SK-N-SH (cell line): ENCODE measurements at regions not wholly inside any gene's neighbourhood (a gene's known extent, or its start where the extent isn't known, plus 50 kb on each side); places are given as distances from the start of the nearest gene placed in this dataset.

Experiments
- CTCF ChIA-PET: fragments of 300-600, 350-600 bp; formaldehyde crosslinking; extraction: SDS; loops from one replicate; lab custom pipeline; 2021; lab: Yijun Ruan, JAX
- POLR2A ChIA-PET: fragments of 350-600 bp; sonication (Branson Sonifier 250); formaldehyde crosslinking; extraction: SDS; loops from one replicate; lab custom pipeline; 2020; ENCODE audit warnings: antibody characterized with exemption, inconsistent platforms; lab: Yijun Ruan, JAX
- DNase-seq: peaks from one replicate; pipeline ENCODE4 v3.0.0; 2012
- H2AFZ ChIP-seq: fragments of 200-600 bp; sonication (generic); 2 replicates; pipeline ENCODE4 v1.8.1; 2016; ENCODE audit warnings: antibody characterized with exemption, mild to moderate bottlenecking, low read depth
- H3F3A ChIP-seq: fragments of 200-600 bp; sonication (generic); replicated peaks from 2 replicates; pipeline ENCODE3; 2016; ENCODE audit warnings: antibody characterized with exemption, mild to moderate bottlenecking; ENCODE audit not compliant: insufficient read depth
- H3K27ac ChIP-seq, 2 experiments: fragments of 200-500 bp in 1 of 2; fragments of 200-600 bp in 1 of 2; sonication (Bioruptor generic) in 1 of 2; sonication (generic), shearing (Covaris generic) in 1 of 2; 2 replicates each; pipeline versions ENCODE4 v1.5.1 to v1.6.1; 2014 to 2016; ENCODE audit warnings: low read depth in 2 of 2, inconsistent platforms in 1 of 2, low read length in 1 of 2, mild to moderate bottlenecking in 1 of 2, mixed read lengths in 1 of 2
- H3K27me3 ChIP-seq: fragments of 200-600 bp; sonication (generic), shearing (Covaris generic); 2 replicates; pipeline ENCODE4 v1.6.1; 2016; ENCODE audit warnings: mixed run types; ENCODE audit not compliant: insufficient read depth
- H3K36me3 ChIP-seq, 2 experiments: fragments of 200-500 bp in 1 of 2; fragments of 200-600 bp in 1 of 2; sonication (Bioruptor generic) in 1 of 2; sonication (generic) in 1 of 2; replicated peaks in 1 of 2; 2 replicates each; pipeline versions ENCODE3 to v1.5.1; 2014 to 2016; ENCODE audit warnings: low read length in 1 of 2, mild to moderate bottlenecking in 1 of 2; ENCODE audit not compliant: insufficient read depth in 2 of 2, control insufficient read depth in 1 of 2
- H3K4me1 ChIP-seq, 2 experiments: fragments of 200-500 bp in 1 of 2; fragments of 200-600 bp in 1 of 2; sonication (Bioruptor generic) in 1 of 2; sonication (generic), shearing (Covaris generic) in 1 of 2; 2 replicates each; pipeline versions ENCODE4 v1.5.1 to v1.6.1; 2014 to 2016; ENCODE audit warnings: low read depth in 1 of 2, low read length in 1 of 2, mixed run types in 1 of 2; ENCODE audit not compliant: insufficient read depth in 2 of 2, control insufficient read depth in 1 of 2
- H3K4me2 ChIP-seq: fragments of 200-600 bp; sonication (generic), shearing (Covaris generic); 2 replicates; pipeline ENCODE4 v1.6.1; 2017; ENCODE audit warnings: mixed run types
- H3K4me3 ChIP-seq, 2 experiments: fragments of 200-500 bp in 1 of 2; fragments of 200-600 bp in 1 of 2; sonication (Bioruptor generic) in 1 of 2; sonication (generic), shearing (Covaris generic) in 1 of 2; 2 replicates each; pipeline versions ENCODE4 v1.5.1 to v1.8.1; 2014 to 2016; ENCODE audit warnings: low read depth in 2 of 2, inconsistent platforms in 1 of 2, low read length in 1 of 2, mild to moderate bottlenecking in 1 of 2, mixed read lengths in 1 of 2, moderate library complexity in 1 of 2
- H3K79me2 ChIP-seq: fragments of 200-600 bp; sonication (generic); 2 replicates; pipeline ENCODE4 v1.8.1; 2017; ENCODE audit warnings: mild to moderate bottlenecking; ENCODE audit not compliant: insufficient read depth
- H3K9ac ChIP-seq: fragments of 200-600 bp; sonication (generic); 2 replicates; pipeline ENCODE4 v1.6.1; 2017; ENCODE audit warnings: mixed run types
- H3K9me2 ChIP-seq: fragments of 200-600 bp; sonication (generic); 2 replicates; pipeline ENCODE4 v1.6.1; 2017; ENCODE audit warnings: mixed run types
- H3K9me3 ChIP-seq: fragments of 200-600 bp; sonication (generic); 2 replicates; pipeline ENCODE4 v1.6.1; 2017; ENCODE audit warnings: mixed run types, mild to moderate bottlenecking, moderate library complexity
- H4K20me1 ChIP-seq: fragments of 200-600 bp; sonication (generic); 2 replicates; pipeline ENCODE4 v1.6.1; 2017; ENCODE audit warnings: mild to moderate bottlenecking, mixed run types; ENCODE audit not compliant: insufficient read depth
- CHD2 ChIP-seq: fragments of 150-350 bp; IDR thresholded peaks from 2 replicates; pipeline ENCODE4 v1.6.1; 2018; ENCODE audit warnings: low read length; ENCODE audit not compliant: partially characterized antibody
- CTCF ChIP-seq: fragments of 200-600 bp; sonication (generic); IDR thresholded peaks from 2 replicates; pipeline ENCODE4 v1.6.1; 2017; ENCODE audit warnings: antibody characterized with exemption, mild to moderate bottlenecking, moderate library complexity
- ELF1 ChIP-seq: IDR thresholded peaks from 2 replicates; pipeline ENCODE4 v1.4.0; 2012
- EP300 ChIP-seq, 2 experiments: IDR thresholded peaks; 2 replicates each; pipeline versions ENCODE4 v1.4.0 to v1.6.1; 2012; ENCODE audit warnings: borderline replicate concordance in 1 of 2, low read depth in 1 of 2, low read length in 1 of 2
- EZH2phosphoT487 ChIP-seq: fragments of 200-600 bp; sonication (generic); IDR thresholded peaks from 2 replicates; pipeline ENCODE4 v1.6.1; 2017; ENCODE audit warnings: low read depth, mixed run types, mild to moderate bottlenecking, antibody characterized with exemption, moderate library complexity, borderline replicate concordance
- FOSL2 ChIP-seq: IDR thresholded peaks from 2 replicates; pipeline ENCODE4 v1.4.0; 2012; ENCODE audit warnings: low read depth, mild to moderate bottlenecking, moderate library complexity, borderline replicate concordance
- FOXM1 ChIP-seq: IDR thresholded peaks from 2 replicates; pipeline ENCODE4 v1.4.0; 2012; ENCODE audit warnings: low read depth, mild to moderate bottlenecking
- GABPA ChIP-seq: IDR thresholded peaks from 2 replicates; pipeline ENCODE4 v1.4.0; 2012; ENCODE audit warnings: low read depth, mild to moderate bottlenecking
- GATA2 ChIP-seq: sonication (generic); formaldehyde crosslinking; IDR thresholded peaks from 2 replicates; pipeline ENCODE4 v1.5.0; 2020; ENCODE audit warnings: mild to moderate bottlenecking, missing genetic modification reagents
- MEF2A ChIP-seq: IDR thresholded peaks from 2 replicates; pipeline ENCODE4 v1.4.0; 2012; ENCODE audit warnings: low read depth, borderline replicate concordance
- MXI1 ChIP-seq: IDR thresholded peaks from 2 replicates; pipeline ENCODE4 v1.6.1; 2012; ENCODE audit warnings: mild to moderate bottlenecking, low read depth, low read length, improper control_type of control experiment
- NFIC ChIP-seq: IDR thresholded peaks from 2 replicates; pipeline ENCODE4 v1.4.0; 2012; ENCODE audit warnings: borderline replicate concordance
- POLR2AphosphoS5 ChIP-seq: IDR thresholded peaks from 2 replicates; pipeline ENCODE4 v1.6.1; 2012; ENCODE audit warnings: low read depth, low read length
- RCOR1 ChIP-seq: fragments of 150-350 bp; IDR thresholded peaks from 2 replicates; pipeline ENCODE4 v1.6.1; 2017; ENCODE audit warnings: antibody characterized with exemption, low read length
- RFX5 ChIP-seq: IDR thresholded peaks from 2 replicates; pipeline ENCODE4 v1.6.1; 2012; ENCODE audit warnings: mild to moderate bottlenecking, improper control_type of control experiment, low read length
- SMC3 ChIP-seq: IDR thresholded peaks from 2 replicates; pipeline ENCODE4 v1.6.1; 2012; ENCODE audit warnings: low read depth, low read length, improper control_type of control experiment
- TAF1 ChIP-seq: IDR thresholded peaks from 2 replicates; pipeline ENCODE4 v1.6.1; 2012; ENCODE audit warnings: low read depth, mild to moderate bottlenecking, low read length, moderate library complexity, borderline replicate concordance
- TCF12 ChIP-seq: IDR thresholded peaks from 2 replicates; pipeline ENCODE4 v1.4.0; 2012
- TEAD4 ChIP-seq: IDR thresholded peaks from 2 replicates; pipeline ENCODE4 v1.4.0; 2012; ENCODE audit warnings: mild to moderate bottlenecking, borderline replicate concordance; ENCODE audit not compliant: insufficient read depth
- ZBTB33 ChIP-seq: IDR thresholded peaks from 2 replicates; pipeline ENCODE4 v1.4.0; 2012; ENCODE audit warnings: low read depth, borderline replicate concordance
- WGBS: methylation state at CpG from one replicate; pipeline ENCODE4 v1.1.6; 2017; ENCODE audit warnings: low lambda C conversion rate; 5-methylcytosine and 5-hydroxymethylcytosine counted together
- TF ChIP-seq, protein P1 (sequence below): IDR thresholded peaks from 2 replicates; pipeline ENCODE4 v1.4.0; 2012; ENCODE audit warnings: low read depth
- TF ChIP-seq, protein P2 (sequence below): IDR thresholded peaks from 2 replicates; pipeline ENCODE4 v1.6.1; 2012; ENCODE audit warnings: mild to moderate bottlenecking, low read depth, low read length, moderate library complexity
- TF ChIP-seq, protein P3 (sequence below): IDR thresholded peaks from 2 replicates; pipeline ENCODE4; 2012
- TF ChIP-seq, protein P4 (sequence below): fragments of 150-350 bp; IDR thresholded peaks from 2 replicates; pipeline ENCODE4 v1.6.1; 2016; ENCODE audit warnings: mild to moderate bottlenecking, low read depth, low read length

GRCh38 chr2:187769437-187769836, 215.2 kb upstream of the TFPI start:
- Histone ChIP-seq H2AFZ (no peak overlapping the region), H3K9me2 (0 out of 2 replicates have a peak, but pooled peaks cover 4% of the 10 kb centered on the region), H4K20me1 (no peaks in the 10 kb centered on the region), H3F3A (peaks cover 5% of the 10 kb centered on the region), H3K4me1 (no peaks in the 10 kb centered on the region), H3K4me2 (no peak overlapping the region), H3K36me3 (no peaks in the 10 kb centered on the region), H3K4me3 (no peak overlapping the region), H3K9me3 (no peaks in the 10 kb centered on the region), H3K79me2 (no peaks in the 10 kb centered on the region), H3K9ac (no peak overlapping the region), H3K27me3 (no peaks in the 10 kb centered on the region), H3K27ac (no peak overlapping the region)
- DNase-seq, result no peak
- CTCF ChIA-PET, result no interaction called here
- POLR2A ChIA-PET, result no interaction called here
- WGBS, result 64% methylated on average over 3 of the region's 3 CpGs
- TF ChIP-seq MEF2A (no peak), FOSL2 (0 out of 2 replicates have a peak, but pooled peaks have one; percentile 9), GATA2 (CRISPR knock-in tag) (no peak), GABPA (no peak), ELF1 (no peak), MXI1 (no peak), EZH2phosphoT487 (no peak), FOXM1 (0 out of 2 replicates have a peak, but pooled peaks have one; percentile 28), RFX5 (no peak), TAF1 (no peak), EP300 (IDR thresholded peaks at IDR 0.05; ENCODE audit: borderline replicate concordance in 1 of 2, low read depth in 1 of 2, low read length in 1 of 2) (peak in 1 of 2 experiments; percentile 79; a peak in 2 of 4 replicates), RCOR1 (no peak), NFIC (no peak), SMC3 (no peak), CHD2 (no peak), POLR2AphosphoS5 (peak; percentile 42; the same call in 1 of the 2 replicates), CTCF (no peak), TEAD4 (peak; percentile 72; the same call in 1 of the 2 replicates), TCF12 (peak; percentile 98), ZBTB33 (no peak)
- TF ChIP-seq, protein P1, sequence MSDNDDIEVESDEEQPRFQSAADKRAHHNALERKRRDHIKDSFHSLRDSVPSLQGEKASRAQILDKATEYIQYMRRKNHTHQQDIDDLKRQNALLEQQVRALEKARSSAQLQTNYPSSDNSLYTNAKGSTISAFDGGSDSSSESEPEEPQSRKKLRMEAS, result no peak
- TF ChIP-seq, protein P2, sequence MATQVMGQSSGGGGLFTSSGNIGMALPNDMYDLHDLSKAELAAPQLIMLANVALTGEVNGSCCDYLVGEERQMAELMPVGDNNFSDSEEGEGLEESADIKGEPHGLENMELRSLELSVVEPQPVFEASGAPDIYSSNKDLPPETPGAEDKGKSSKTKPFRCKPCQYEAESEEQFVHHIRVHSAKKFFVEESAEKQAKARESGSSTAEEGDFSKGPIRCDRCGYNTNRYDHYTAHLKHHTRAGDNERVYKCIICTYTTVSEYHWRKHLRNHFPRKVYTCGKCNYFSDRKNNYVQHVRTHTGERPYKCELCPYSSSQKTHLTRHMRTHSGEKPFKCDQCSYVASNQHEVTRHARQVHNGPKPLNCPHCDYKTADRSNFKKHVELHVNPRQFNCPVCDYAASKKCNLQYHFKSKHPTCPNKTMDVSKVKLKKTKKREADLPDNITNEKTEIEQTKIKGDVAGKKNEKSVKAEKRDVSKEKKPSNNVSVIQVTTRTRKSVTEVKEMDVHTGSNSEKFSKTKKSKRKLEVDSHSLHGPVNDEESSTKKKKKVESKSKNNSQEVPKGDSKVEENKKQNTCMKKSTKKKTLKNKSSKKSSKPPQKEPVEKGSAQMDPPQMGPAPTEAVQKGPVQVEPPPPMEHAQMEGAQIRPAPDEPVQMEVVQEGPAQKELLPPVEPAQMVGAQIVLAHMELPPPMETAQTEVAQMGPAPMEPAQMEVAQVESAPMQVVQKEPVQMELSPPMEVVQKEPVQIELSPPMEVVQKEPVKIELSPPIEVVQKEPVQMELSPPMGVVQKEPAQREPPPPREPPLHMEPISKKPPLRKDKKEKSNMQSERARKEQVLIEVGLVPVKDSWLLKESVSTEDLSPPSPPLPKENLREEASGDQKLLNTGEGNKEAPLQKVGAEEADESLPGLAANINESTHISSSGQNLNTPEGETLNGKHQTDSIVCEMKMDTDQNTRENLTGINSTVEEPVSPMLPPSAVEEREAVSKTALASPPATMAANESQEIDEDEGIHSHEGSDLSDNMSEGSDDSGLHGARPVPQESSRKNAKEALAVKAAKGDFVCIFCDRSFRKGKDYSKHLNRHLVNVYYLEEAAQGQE, result no peak
- TF ChIP-seq, protein P3, sequence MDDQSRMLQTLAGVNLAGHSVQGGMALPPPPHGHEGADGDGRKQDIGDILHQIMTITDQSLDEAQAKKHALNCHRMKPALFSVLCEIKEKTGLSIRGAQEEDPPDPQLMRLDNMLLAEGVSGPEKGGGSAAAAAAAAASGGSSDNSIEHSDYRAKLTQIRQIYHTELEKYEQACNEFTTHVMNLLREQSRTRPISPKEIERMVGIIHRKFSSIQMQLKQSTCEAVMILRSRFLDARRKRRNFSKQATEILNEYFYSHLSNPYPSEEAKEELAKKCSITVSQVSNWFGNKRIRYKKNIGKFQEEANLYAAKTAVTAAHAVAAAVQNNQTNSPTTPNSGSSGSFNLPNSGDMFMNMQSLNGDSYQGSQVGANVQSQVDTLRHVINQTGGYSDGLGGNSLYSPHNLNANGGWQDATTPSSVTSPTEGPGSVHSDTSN, result peak; percentile 92
- TF ChIP-seq, protein P4, sequence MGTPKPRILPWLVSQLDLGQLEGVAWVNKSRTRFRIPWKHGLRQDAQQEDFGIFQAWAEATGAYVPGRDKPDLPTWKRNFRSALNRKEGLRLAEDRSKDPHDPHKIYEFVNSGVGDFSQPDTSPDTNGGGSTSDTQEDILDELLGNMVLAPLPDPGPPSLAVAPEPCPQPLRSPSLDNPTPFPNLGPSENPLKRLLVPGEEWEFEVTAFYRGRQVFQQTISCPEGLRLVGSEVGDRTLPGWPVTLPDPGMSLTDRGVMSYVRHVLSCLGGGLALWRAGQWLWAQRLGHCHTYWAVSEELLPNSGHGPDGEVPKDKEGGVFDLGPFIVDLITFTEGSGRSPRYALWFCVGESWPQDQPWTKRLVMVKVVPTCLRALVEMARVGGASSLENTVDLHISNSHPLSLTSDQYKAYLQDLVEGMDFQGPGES, result no peak
